IPS DF 6.9 (cell line): ENCODE measurements at regions not wholly inside any gene's neighbourhood (a gene's known extent, or its start where the extent isn't known, plus 50 kb on each side); places are given as distances from the start of the nearest gene placed in this dataset.
"Not testable (repeated sequence)": the region's sequence is repeated elsewhere in the genome, so short reads cannot be mapped to it uniquely, and the experiment has no call there.

ENCODE experiments used
- DNase-seq: peaks from one replicate; pipeline ENCODE4 v3.0.0-alpha.2; 2013; ENCODE audit warnings: low read depth, low spot score
- H3K27ac ChIP-seq: one replicate; pipeline ENCODE4 v1.5.1; 2013; ENCODE audit warnings: low read length, control low read depth
- H3K27me3 ChIP-seq: 2 replicates; pipeline ENCODE4 v1.6.1; 2013; ENCODE audit warnings: mild to moderate bottlenecking, low read length; ENCODE audit not compliant: control insufficient read depth, insufficient read depth
- H3K36me3 ChIP-seq: 2 replicates; pipeline ENCODE4 v1.6.1; 2013; ENCODE audit warnings: low read length; ENCODE audit not compliant: control insufficient read depth, insufficient read depth
- H3K4me1 ChIP-seq: 2 replicates; pipeline ENCODE4 v1.6.1; 2013; ENCODE audit warnings: low read length; ENCODE audit not compliant: control insufficient read depth, insufficient read depth
- H3K4me3 ChIP-seq: 2 replicates; pipeline ENCODE4 v1.5.1; 2013; ENCODE audit warnings: mild to moderate bottlenecking, low read length
- H3K9me3 ChIP-seq: 2 replicates; pipeline ENCODE4 v1.6.1; 2013; ENCODE audit warnings: low read length, inconsistent platforms; ENCODE audit not compliant: control insufficient read depth, insufficient read depth
- WGBS: extraction: QIAGEN DNeasy Blood & Tissue Kit; methylation state at CpG from one replicate; pipeline ENCODE4 v1.1.7; 2013; ENCODE audit warnings: mixed read lengths, missing lambda C conversion rate; ENCODE audit not compliant: insufficient read length, insufficient coverage; 5-methylcytosine and 5-hydroxymethylcytosine counted together

GRCh38 chr5:66255714-66256113 is 111.6 kb downstream of the SREK1 start:
- H3K27ac ChIP-seq = no peak overlapping the region
- no peaks in the 10 kb centered on the region for H3K36me3 ChIP-seq
- WGBS = no CpG with 5 or more reads among the region's 5 CpGs
- H3K27me3 ChIP-seq = no peaks in the 10 kb centered on the region
- DNase-seq = no peak
- peaks cover 2% of the 10 kb centered on the region; the same call in 1 of the 2 replicates for H3K4me1 ChIP-seq
- no peak overlapping the region for H3K4me3 ChIP-seq
- H3K9me3 ChIP-seq = no peaks in the 10 kb centered on the region

GRCh38 chr5:66273121-66273520 is 129.0 kb downstream of the SREK1 start:
- Histone ChIP-seq H3K27me3 (no peaks in the 10 kb centered on the region), H3K4me1 (no peaks in the 10 kb centered on the region), H3K27ac (no peak overlapping the region), H3K36me3 (no peaks in the 10 kb centered on the region), H3K4me3 (no peak overlapping the region), H3K9me3 (no peaks in the 10 kb centered on the region)
- DNase-seq = no peak
- WGBS = no CpG with 5 or more reads among the region's 4 CpGs

GRCh38 chr5:66276986-66277385 is 132.9 kb downstream of the SREK1 start:
- Histone ChIP-seq H3K27ac (no peak overlapping the region), H3K4me1 (no peaks in the 10 kb centered on the region), H3K4me3 (no peak overlapping the region), H3K27me3 (no peaks in the 10 kb centered on the region), H3K36me3 (no peaks in the 10 kb centered on the region), H3K9me3 (no peaks in the 10 kb centered on the region)
- no CpG with 5 or more reads among the region's 7 CpGs for WGBS
- no peak for DNase-seq

GRCh38 chr5:66277981-66278380 is 133.9 kb downstream of the SREK1 start:
- no peak overlapping the region for H3K4me3 ChIP-seq
- no peak overlapping the region for H3K27ac ChIP-seq
- H3K36me3 ChIP-seq = no peaks in the 10 kb centered on the region
- no peaks in the 10 kb centered on the region for H3K9me3 ChIP-seq
- 100% methylated on average over 1 of the region's 2 CpGs for WGBS
- DNase-seq = no peak
- no peaks in the 10 kb centered on the region for H3K27me3 ChIP-seq
- no peaks in the 10 kb centered on the region for H3K4me1 ChIP-seq

GRCh38 chr5:66281294-66281693 is 137.2 kb downstream of the SREK1 start:
- WGBS = no CpG with 5 or more reads among the region's 4 CpGs
- no peak for DNase-seq
- H3K4me3 ChIP-seq = no peak overlapping the region
- no peaks in the 10 kb centered on the region for H3K36me3 ChIP-seq
- no peaks in the 10 kb centered on the region for H3K9me3 ChIP-seq
- no peaks in the 10 kb centered on the region for H3K27me3 ChIP-seq
- no peak overlapping the region for H3K27ac ChIP-seq
- H3K4me1 ChIP-seq = 0 out of 2 replicates have a peak, but pooled peaks cover 1% of the 10 kb centered on the region

GRCh38 chr5:66284588-66285342 is 140.7 kb downstream of the SREK1 start:
- Histone ChIP-seq H3K9me3 (no peaks in the 10 kb centered on the region), H3K4me3 (no peak overlapping the region), H3K36me3 (no peaks in the 10 kb centered on the region), H3K27ac (no peak overlapping the region), H3K27me3 (no peaks in the 10 kb centered on the region), H3K4me1 (0 out of 2 replicates have a peak, but pooled peaks cover 1% of the 10 kb centered on the region)
- DNase-seq = no peak
- WGBS = no CpG with 5 or more reads among the region's 2 CpGs

GRCh38 chr5:66285343-66285922 is 141.3 kb downstream of the SREK1 start:
- no peak for DNase-seq
- H3K36me3 ChIP-seq = no peaks in the 10 kb centered on the region
- no peak overlapping the region for H3K27ac ChIP-seq
- 0 out of 2 replicates have a peak, but pooled peaks cover 1% of the 10 kb centered on the region for H3K4me1 ChIP-seq
- H3K4me3 ChIP-seq = no peak overlapping the region; the same call in 1 of the 2 replicates
- H3K27me3 ChIP-seq = no peaks in the 10 kb centered on the region
- no peaks in the 10 kb centered on the region for H3K9me3 ChIP-seq
- WGBS = 100% methylated on average over 1 of the region's 3 CpGs

- no peak overlapping the region for H3K27ac ChIP-seq
- no CpG with 5 or more reads among the region's 1 CpG for WGBS
- no peaks in the 10 kb centered on the region for H3K9me3 ChIP-seq
- no peaks in the 10 kb centered on the region for H3K36me3 ChIP-seq
- DNase-seq = no peak
- no peaks in the 10 kb centered on the region for H3K27me3 ChIP-seq
- H3K4me1 ChIP-seq = no peaks in the 10 kb centered on the region
- no peak overlapping the region for H3K4me3 ChIP-seq
Measured at GRCh38 chr5:66291771-66292170, 147.7 kb downstream of the SREK1 start.

- not testable (repeated sequence) for DNase-seq, H3K27me3 ChIP-seq, H3K9me3 ChIP-seq, H3K36me3 ChIP-seq, H3K4me1 ChIP-seq, H3K27ac ChIP-seq, H3K4me3 ChIP-seq
- no CpG with 5 or more reads among the region's 10 CpGs for WGBS
Measured at GRCh38 chr5:66293851-66294250, 149.8 kb downstream of the SREK1 start.

GRCh38 chr5:66299463-66299862 is 155.4 kb downstream of the SREK1 start:
- Histone ChIP-seq H3K27me3 (no peaks in the 10 kb centered on the region; the same call in 1 of the 2 replicates), H3K36me3 (no peaks in the 10 kb centered on the region), H3K27ac (no peak overlapping the region), H3K9me3 (no peaks in the 10 kb centered on the region), H3K4me1 (no peaks in the 10 kb centered on the region), H3K4me3 (no peak overlapping the region)
- no CpG with 5 or more reads among the region's 2 CpGs for WGBS
- DNase-seq = no peak
